HG03442 (cell line): ENCODE measurements at regions not wholly inside any gene's neighbourhood (a gene's known extent, or its start where the extent isn't known, plus 50 kb on each side); places are given as distances from the start of the nearest gene placed in this dataset.

ENCODE experiments used
- ATAC-seq: cut with Tn5 transposase; IDR thresholded peaks from one replicate; pipeline ENCODE4 v1.9.1; 2021; ENCODE audit warnings: mild to moderate bottlenecking, moderate library complexity; ENCODE audit not compliant: unreplicated experiment

DNA sequence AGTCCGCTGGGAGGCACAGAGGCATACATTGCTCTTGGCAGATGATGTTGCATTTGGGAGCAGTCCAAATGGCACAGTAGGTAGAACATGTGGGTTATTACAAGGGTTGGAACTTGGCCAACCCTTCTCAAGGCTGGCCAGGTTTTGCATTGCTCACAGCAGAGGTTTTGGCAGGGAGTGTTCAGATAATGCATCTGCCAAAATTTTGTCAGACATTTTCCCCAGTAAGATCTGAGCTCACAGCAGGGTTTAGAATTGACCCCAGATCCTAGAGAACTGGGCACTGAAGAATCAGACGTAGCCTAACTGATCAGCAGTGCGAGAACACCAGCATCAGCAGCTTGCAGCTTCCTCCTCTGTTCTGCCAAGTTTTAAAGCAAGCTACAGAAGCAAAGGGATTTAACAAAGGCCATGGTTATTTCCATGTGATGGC is 468.8 kb upstream of the KIF2B start:
- ATAC-seq, result no peak

DNA sequence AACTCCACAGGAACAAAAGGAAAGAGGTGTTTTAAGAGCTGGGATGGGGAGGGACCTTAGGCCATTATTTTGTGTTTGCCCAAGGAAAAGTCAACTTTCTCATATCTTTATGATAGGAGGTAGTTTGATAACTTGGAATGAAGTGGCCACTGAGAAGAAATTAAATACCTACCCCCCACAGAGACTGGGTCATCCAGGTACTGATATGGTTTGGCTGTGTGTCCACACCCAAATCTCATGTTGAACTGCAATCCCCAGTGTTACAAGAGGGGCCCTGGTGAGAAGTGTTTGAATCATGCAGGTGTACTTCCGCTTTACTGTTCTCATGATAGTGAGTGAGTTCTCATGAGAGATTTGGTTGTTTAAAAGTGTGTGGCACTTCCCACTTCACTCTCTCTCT is 477.9 kb upstream of the KIF2B start:
- no peak for ATAC-seq

- no peak for ATAC-seq
Observed at GRCh38 chr17:53336281-53336680, 486.4 kb upstream of the KIF2B start.

- no peak for ATAC-seq
Observed at GRCh38 chr17:53335443-53335842, 487.3 kb upstream of the KIF2B start.

DNA sequence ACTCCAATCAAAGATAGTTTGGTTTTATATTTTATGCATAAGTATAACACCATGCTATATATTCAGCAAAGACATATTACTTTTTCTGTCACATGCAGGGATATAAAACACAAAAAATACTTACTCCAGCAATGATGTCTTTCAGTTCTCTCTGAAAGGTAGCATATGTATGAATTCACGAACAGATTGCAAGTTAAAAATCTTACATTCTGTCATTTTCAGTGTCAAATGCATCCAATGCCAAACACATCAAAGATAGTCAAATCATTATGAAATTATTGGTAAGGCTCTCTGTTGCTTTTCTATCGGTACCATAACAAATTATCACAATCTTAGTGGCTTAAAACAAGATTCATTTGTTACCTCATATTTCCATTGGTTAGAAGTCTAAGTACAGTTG is 492.0 kb upstream of the KIF2B start:
- no peak for ATAC-seq

GRCh38 chr17:53321651-53322050 is 501.1 kb upstream of the KIF2B start:
- no peak for ATAC-seq

DNA sequence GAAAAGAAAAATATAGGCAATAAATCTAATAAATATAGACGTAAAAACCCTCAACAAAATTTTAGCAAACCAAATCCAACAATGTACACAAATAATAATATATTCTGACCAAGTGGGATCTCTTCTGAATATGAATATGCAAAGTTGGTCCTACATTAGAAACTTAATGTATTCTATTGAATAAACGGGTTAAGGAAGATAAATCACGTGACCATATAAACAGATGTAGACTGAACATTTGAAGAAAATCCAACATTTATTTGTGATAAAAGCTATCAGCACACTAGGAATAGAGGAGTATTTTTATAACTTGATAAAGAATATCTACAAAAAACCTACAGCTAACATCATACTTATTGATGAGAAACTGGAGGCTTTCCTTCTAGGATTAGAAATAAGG is 502.8 kb upstream of the KIF2B start:
- no peak for ATAC-seq

GRCh38 chr17:53316988-53317387 is 505.7 kb upstream of the KIF2B start:
- no peak for ATAC-seq

DNA sequence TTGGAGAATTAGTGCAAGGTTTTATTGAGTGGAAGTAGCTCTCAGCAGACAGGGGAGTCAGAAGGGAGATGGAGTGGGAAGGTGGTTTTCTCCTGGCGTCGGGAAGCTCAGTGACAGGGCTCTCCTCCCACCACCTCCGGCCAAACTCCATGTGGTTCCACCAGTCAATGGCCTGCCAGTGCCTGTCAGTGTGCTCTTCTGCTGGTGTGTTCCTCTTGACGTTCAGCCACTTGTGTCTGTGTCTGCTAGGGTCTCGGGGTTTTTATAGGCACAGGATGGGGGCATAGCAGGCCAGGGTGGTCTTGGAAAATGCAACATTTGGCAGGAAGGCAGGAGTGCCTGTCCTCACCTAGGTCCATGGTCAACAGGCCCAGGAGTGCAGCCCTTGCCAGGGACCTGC is 506.7 kb upstream of the KIF2B start:
- no peak for ATAC-seq

DNA sequence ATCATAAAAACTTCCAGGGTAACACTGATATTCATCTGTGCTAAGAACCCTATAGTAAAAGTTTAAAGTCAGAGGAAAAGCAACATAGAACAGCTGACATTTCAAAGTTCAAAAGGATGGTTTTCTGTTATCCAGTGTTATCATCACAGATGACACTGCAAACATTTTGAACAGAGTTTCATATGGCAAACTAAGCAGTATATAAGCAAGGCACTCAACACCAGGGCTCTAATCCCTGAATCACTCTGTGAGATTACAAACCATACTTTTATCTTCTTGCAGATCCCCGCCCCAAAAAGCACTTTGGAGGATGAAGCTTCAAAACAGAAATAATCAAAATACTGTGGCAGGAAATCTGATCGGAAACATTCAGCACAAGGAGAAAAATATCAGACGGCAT is 508.2 kb upstream of the KIF2B start:
- no peak for ATAC-seq

DNA sequence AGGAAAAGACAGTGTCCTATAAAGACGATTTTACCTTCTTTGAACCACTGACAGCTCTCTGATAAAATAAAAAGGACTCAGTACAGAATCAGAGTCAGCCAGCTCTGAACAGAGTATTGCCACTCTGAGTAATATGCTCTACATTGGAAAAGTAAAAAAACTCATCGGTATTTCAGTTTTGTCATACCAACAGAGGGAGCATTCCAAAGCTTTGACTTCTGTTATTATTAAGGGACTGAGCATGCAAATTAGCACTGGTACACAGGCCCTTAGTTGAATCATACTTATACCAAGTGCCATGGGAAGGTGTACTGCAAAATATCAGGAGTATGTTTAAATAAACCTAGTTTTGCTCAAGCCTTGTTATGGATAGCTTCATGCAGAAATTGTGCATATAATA is 509.0 kb upstream of the KIF2B start:
- no peak for ATAC-seq

- ATAC-seq, result no peak
Observed at GRCh38 chr17:53278466-53278865, 544.3 kb upstream of the KIF2B start.

- ATAC-seq, result no peak
Observed at GRCh38 chr17:53273126-53273525, 549.6 kb upstream of the KIF2B start.

- no peak for ATAC-seq
Observed at GRCh38 chr17:53270936-53271335, 551.8 kb upstream of the KIF2B start.

DNA sequence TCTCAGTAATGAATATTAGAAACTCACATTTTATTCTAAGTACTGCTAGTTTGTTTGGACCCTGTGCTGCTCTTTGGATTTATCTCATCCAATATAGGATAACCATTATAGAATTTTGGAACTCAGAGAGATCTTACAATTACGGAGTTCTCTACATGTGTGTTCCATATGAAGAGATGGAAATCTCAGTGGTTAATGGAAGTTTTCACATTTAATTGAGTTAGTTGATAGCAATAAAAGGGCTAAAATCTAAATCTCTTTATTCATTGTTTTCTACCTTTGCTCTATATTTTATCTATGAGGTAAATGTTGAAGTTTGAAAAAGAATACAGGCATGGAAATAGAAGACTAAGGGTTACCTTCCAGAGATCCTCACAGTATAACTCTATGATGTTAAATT is 558.0 kb upstream of the KIF2B start:
- ATAC-seq, result no peak

DNA sequence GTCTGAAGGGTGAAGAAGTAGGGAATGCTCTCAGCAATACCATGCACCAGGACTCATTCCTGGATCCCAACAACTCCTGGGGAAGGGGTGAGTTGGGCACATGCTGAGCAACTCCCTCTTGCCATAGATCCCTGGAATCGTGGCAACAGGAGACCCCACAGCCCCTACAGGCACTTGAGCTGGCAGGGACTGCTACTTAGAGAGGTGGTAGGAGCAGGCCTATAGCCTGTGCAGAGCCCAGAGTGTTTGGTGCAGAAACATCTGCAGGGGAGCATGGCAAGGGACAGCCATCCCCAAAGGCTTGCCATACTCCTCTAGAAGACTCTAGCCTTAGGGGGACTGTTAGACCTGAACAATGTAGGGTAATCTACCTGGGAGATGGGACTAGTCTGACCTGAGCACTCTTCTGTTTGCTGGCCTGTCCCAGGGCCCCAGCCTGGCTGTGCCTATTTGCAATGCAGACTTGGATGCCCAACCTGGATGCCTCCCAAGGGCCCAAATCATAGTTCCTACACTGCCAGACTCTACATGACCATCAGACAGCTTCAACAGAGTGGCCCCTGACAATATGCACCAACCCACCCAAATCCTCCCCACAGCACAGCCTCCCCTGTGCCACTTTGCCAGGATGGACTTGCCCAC is 568.6 kb upstream of the KIF2B start:
- no peak for ATAC-seq

DNA sequence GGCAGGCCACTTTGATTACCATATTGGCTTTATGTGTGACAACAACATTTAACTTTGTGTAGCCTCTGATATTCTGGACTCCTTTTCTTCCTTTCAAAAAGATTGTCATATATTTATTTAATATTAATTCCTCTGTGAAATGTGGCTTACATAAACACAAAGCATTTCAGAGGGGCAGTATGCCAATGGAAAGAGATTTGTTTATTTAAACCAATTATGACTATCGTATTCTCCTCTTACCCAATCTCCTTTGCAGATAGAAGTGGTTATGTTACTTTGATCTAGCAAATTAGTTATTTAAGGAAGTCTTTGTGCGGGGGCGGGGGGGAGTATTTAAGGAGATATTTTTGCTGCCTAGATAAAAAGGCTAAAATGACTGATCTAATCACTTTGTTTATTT is 573.7 kb upstream of the KIF2B start:
- ATAC-seq, result no peak

DNA sequence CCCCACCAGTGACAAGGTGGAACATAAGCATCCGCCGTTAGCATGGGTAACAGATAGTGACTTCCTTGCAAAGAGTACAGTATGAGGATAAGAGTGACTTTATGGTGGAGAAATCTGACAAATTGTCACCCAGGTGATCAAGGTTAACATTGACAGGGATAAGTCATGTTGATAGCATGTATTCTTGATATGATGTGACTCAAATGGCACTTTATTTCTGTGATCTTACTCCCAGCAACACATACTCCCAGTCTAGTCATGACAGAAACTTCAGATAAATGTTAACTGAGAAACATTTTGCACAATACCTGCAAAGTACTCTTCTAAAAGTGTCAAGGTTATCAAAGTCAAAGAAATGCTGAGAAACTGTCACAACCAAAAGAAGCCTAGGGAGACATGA is 588.6 kb upstream of the KIF2B start:
- ATAC-seq, result no peak

DNA sequence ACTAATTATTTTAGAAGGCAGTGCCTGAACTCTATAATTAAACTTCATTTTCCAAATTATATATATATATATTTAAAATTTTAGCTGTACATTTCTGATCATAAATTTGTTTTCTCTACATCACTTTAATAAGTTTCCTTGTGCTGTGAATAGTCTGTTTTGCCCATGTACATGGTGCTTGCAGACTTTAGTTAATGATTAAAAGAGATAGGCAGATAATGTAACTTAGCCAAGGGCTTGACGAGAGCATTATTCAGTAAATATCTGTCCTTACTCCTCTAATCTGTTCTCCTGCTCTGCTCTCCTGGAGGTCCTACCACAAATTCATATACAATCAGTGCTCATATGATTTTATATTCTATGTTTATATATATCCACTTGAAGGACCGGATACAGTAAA is 595.2 kb upstream of the KIF2B start:
- no peak for ATAC-seq

GRCh38 chr17:53227111-53227510 is 595.6 kb upstream of the KIF2B start:
- ATAC-seq, result no peak

- ATAC-seq, result no peak
Observed at GRCh38 chr17:53219821-53220220, 602.9 kb upstream of the KIF2B start.

- no peak for ATAC-seq
Observed at GRCh38 chr17:53218723-53219122, 604.0 kb upstream of the KIF2B start.

- ATAC-seq, result no peak
Observed at GRCh38 chr17:53217311-53217710, 605.4 kb upstream of the KIF2B start.
